ENCODE measurements at regions not wholly inside any gene's neighbourhood (a gene's known extent, or its start where the extent isn't known, plus 50 kb on each side); places are given as distances from the start of the nearest gene placed in this dataset.
A peak's percentile ranks its signal among the peaks of the same experiment; 100 is the strongest.
"Not testable (repeated sequence)": the region's sequence is repeated elsewhere in the genome, so short reads cannot be mapped to it uniquely, and the experiment has no call there.

DNA sequence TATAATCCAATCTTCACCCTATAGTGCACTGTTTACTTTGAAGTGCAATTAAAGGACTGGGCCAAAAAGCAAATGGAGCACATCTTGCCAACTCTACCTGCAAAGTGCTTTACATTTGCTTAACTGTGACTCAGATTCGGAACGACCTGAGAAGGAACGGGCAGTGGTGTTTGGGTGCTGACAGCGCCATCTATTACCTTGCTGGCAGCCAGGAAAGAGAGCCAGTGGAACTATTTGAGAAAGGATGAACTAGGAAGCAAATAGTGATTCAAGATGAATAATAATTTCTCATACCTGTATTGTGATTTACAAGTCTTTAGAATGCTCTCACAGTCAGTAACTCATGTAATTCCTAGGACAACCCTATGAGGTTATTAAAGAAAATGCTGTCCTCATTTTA lies 312.9 kb downstream of the PDCD6IP start:
- no peak overlapping the region for H3K14ac ChIP-seq (ENCODE audit: low read length)
- no peaks in the 10 kb centered on the region for H3K36me3 ChIP-seq (ENCODE audit: control insufficient read depth in 1 of 2, insufficient read depth in 2 of 2, low read length in 2 of 2)
- no CpG with 5 or more reads among the region's 4 CpGs for WGBS (ENCODE audit: extremely low coverage, insufficient coverage, insufficient read length)
- no peak overlapping the region for H2AFZ ChIP-seq (ENCODE audit: insufficient read depth, low read length, poor library complexity)
- H4K12ac ChIP-seq (ENCODE audit: low read depth, low read length), result no peak overlapping the region
- DNase-seq, result no peak
- H3K4me2 ChIP-seq (ENCODE audit: low read length), result no peak overlapping the region
- H3K9ac ChIP-seq (ENCODE audit: low read length), result no peak overlapping the region
- no peak overlapping the region for H4K91ac ChIP-seq (ENCODE audit: low read depth, low read length)
- H3K27me3 ChIP-seq (ENCODE audit: insufficient read depth, low read length), result no peaks in the 10 kb centered on the region
- no peaks in the 10 kb centered on the region for H3K79me2 ChIP-seq (ENCODE audit: control insufficient read depth, insufficient read depth, low read length, poor library complexity)
- peaks cover 1% of the 10 kb centered on the region for H3K9me3 ChIP-seq (ENCODE audit: insufficient read depth, low read depth, low read length)
- H4K8ac ChIP-seq (ENCODE audit: low read depth, low read length), result no peak overlapping the region
- no peak overlapping the region for H3K23ac ChIP-seq (ENCODE audit: low read length)
- H2BK120ac ChIP-seq (ENCODE audit: insufficient read depth, low read length, poor library complexity), result no peak overlapping the region
- no peak overlapping the region for H2BK12ac ChIP-seq (ENCODE audit: low read length)
- no peak overlapping the region for H3K27ac ChIP-seq (ENCODE audit: low read depth, low read length)
- no peaks in the 10 kb centered on the region for H3K4me1 ChIP-seq (ENCODE audit: control insufficient read depth in 1 of 2, insufficient read depth in 2 of 2, low read length in 2 of 2)
- no peak overlapping the region for H2AK5ac ChIP-seq (ENCODE audit: low read length)
- H3K4me3 ChIP-seq (ENCODE audit: low read depth, low read length), result no peak overlapping the region
- no peaks in the 10 kb centered on the region for H3K79me1 ChIP-seq (ENCODE audit: low read length)
- H3K18ac ChIP-seq (ENCODE audit: low read length), result no peak overlapping the region
- H2BK5ac ChIP-seq (ENCODE audit: low read depth, low read length, poor library complexity), result no peak overlapping the region
- no peak overlapping the region for H3K4ac ChIP-seq (ENCODE audit: low read depth, low read length)

- not testable (repeated sequence) for H4K8ac ChIP-seq (ENCODE audit: low read depth, low read length); H2BK12ac ChIP-seq (ENCODE audit: low read length); H4K12ac ChIP-seq (ENCODE audit: low read depth, low read length); H3K4me1 ChIP-seq (ENCODE audit: control insufficient read depth in 1 of 2, insufficient read depth in 2 of 2, low read length in 2 of 2); H3K27ac ChIP-seq (ENCODE audit: low read depth, low read length); H3K4me2 ChIP-seq (ENCODE audit: low read length); H3K4me3 ChIP-seq (ENCODE audit: low read depth, low read length); H4K91ac ChIP-seq (ENCODE audit: low read depth, low read length); H3K9ac ChIP-seq (ENCODE audit: low read length); H3K14ac ChIP-seq (ENCODE audit: low read length); H2BK5ac ChIP-seq (ENCODE audit: low read depth, low read length, poor library complexity); H3K36me3 ChIP-seq (ENCODE audit: control insufficient read depth in 1 of 2, insufficient read depth in 2 of 2, low read length in 2 of 2); H3K79me2 ChIP-seq (ENCODE audit: control insufficient read depth, insufficient read depth, low read length, poor library complexity); DNase-seq; H3K23ac ChIP-seq (ENCODE audit: low read length); H2AK5ac ChIP-seq (ENCODE audit: low read length); H3K27me3 ChIP-seq (ENCODE audit: insufficient read depth, low read length); H3K4ac ChIP-seq (ENCODE audit: low read depth, low read length); H3K79me1 ChIP-seq (ENCODE audit: low read length); H2AFZ ChIP-seq (ENCODE audit: insufficient read depth, low read length, poor library complexity); H3K9me3 ChIP-seq (ENCODE audit: insufficient read depth, low read depth, low read length); H2BK120ac ChIP-seq (ENCODE audit: insufficient read depth, low read length, poor library complexity); H3K18ac ChIP-seq (ENCODE audit: low read length)
- WGBS (ENCODE audit: extremely low coverage, insufficient coverage, insufficient read length), result no CpG with 5 or more reads among the region's 15 CpGs
These were observed 313.8 kb downstream of the PDCD6IP start for GRCh38 chr3:34112261-34112660.

DNA sequence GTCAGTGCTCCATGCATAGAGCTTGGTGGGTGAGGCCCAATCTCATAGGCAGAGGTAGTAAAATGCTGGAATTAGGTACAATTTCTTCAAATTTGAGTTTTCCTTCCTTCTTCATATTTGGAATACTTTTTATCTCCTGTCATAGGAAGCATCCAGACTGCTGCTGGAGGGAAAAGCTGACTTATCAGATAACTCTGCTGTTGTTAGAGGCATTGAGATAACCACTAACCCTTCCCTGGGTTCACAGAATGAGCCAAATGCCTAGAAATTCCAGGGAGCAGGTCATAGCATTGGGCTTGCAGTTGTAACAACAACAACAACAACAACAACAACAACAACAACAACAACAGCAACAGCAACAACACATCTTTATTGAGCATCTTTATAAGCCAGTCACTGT lies 332.7 kb downstream of the PDCD6IP start:
- Histone ChIP-seq H4K8ac (ENCODE audit: low read depth, low read length) (no peak overlapping the region), H3K4me3 (ENCODE audit: low read depth, low read length) (no peak overlapping the region), H4K12ac (ENCODE audit: low read depth, low read length) (no peak overlapping the region), H3K4me2 (ENCODE audit: low read length) (no peak overlapping the region), H2BK120ac (ENCODE audit: insufficient read depth, low read length, poor library complexity) (no peak overlapping the region), H2BK5ac (ENCODE audit: low read depth, low read length, poor library complexity) (no peak overlapping the region), H3K14ac (ENCODE audit: low read length) (no peak overlapping the region), H3K27ac (ENCODE audit: low read depth, low read length) (no peak overlapping the region), H3K4ac (ENCODE audit: low read depth, low read length) (no peak overlapping the region), H3K79me2 (ENCODE audit: control insufficient read depth, insufficient read depth, low read length, poor library complexity) (no peaks in the 10 kb centered on the region), H3K9me3 (ENCODE audit: insufficient read depth, low read depth, low read length) (no peaks in the 10 kb centered on the region), H4K91ac (ENCODE audit: low read depth, low read length) (no peak overlapping the region), H3K9ac (ENCODE audit: low read length) (no peak overlapping the region), H2AK5ac (ENCODE audit: low read length) (no peak overlapping the region), H2BK12ac (ENCODE audit: low read length) (no peak overlapping the region), H3K27me3 (ENCODE audit: insufficient read depth, low read length) (no peaks in the 10 kb centered on the region), H3K18ac (ENCODE audit: low read length) (no peak overlapping the region), H3K23ac (ENCODE audit: low read length) (no peak overlapping the region), H3K36me3 (ENCODE audit: control insufficient read depth in 1 of 2, insufficient read depth in 2 of 2, low read length in 2 of 2) (no peaks in the 10 kb centered on the region), H3K4me1 (ENCODE audit: control insufficient read depth in 1 of 2, insufficient read depth in 2 of 2, low read length in 2 of 2) (peaks cover 0 to 2% of the 10 kb centered on the region in 2 experiments), H3K79me1 (ENCODE audit: low read length) (no peaks in the 10 kb centered on the region), H2AFZ (ENCODE audit: insufficient read depth, low read length, poor library complexity) (no peak overlapping the region)
- peak in 1 of 2 donors; percentile 61 for DNase-seq

- Histone ChIP-seq H3K4me2 (ENCODE audit: low read length) (no peak overlapping the region), H2BK5ac (ENCODE audit: low read depth, low read length, poor library complexity) (no peak overlapping the region), H2BK120ac (ENCODE audit: insufficient read depth, low read length, poor library complexity) (no peak overlapping the region), H3K18ac (ENCODE audit: low read length) (no peak overlapping the region), H4K91ac (ENCODE audit: low read depth, low read length) (no peak overlapping the region), H3K27me3 (ENCODE audit: insufficient read depth, low read length) (no peaks in the 10 kb centered on the region), H3K4me3 (ENCODE audit: low read depth, low read length) (no peak overlapping the region), H3K36me3 (ENCODE audit: control insufficient read depth in 1 of 2, insufficient read depth in 2 of 2, low read length in 2 of 2) (no peaks in the 10 kb centered on the region), H3K4me1 (ENCODE audit: control insufficient read depth in 1 of 2, insufficient read depth in 2 of 2, low read length in 2 of 2) (peaks cover 0 to 2% of the 10 kb centered on the region in 2 experiments), H2AFZ (ENCODE audit: insufficient read depth, low read length, poor library complexity) (no peak overlapping the region), H3K9ac (ENCODE audit: low read length) (no peak overlapping the region), H3K27ac (ENCODE audit: low read depth, low read length) (no peak overlapping the region), H3K4ac (ENCODE audit: low read depth, low read length) (no peak overlapping the region), H3K9me3 (ENCODE audit: insufficient read depth, low read depth, low read length) (no peaks in the 10 kb centered on the region), H3K79me1 (ENCODE audit: low read length) (no peaks in the 10 kb centered on the region), H3K14ac (ENCODE audit: low read length) (no peak overlapping the region), H4K12ac (ENCODE audit: low read depth, low read length) (no peak overlapping the region), H3K23ac (ENCODE audit: low read length) (no peak overlapping the region), H4K8ac (ENCODE audit: low read depth, low read length) (no peak overlapping the region), H2AK5ac (ENCODE audit: low read length) (no peak overlapping the region), H2BK12ac (ENCODE audit: low read length) (no peak overlapping the region), H3K79me2 (ENCODE audit: control insufficient read depth, insufficient read depth, low read length, poor library complexity) (no peaks in the 10 kb centered on the region)
- no CpG with 5 or more reads among the region's 2 CpGs for WGBS (ENCODE audit: extremely low coverage, insufficient coverage, insufficient read length)
- DNase-seq, result no peak
These were observed 333.8 kb downstream of the PDCD6IP start for GRCh38 chr3:34132069-34132692.

All from trophoblast cell (in vitro differentiated cells and primary cell).